SU-DHL-6 (cell line): ENCODE measurements at regions not wholly inside any gene's neighbourhood (a gene's known extent, or its start where the extent isn't known, plus 50 kb on each side); places are given as distances from the start of the nearest gene placed in this dataset.

ENCODE experiments used
- CTCF ChIP-seq: fragments of 200-600 bp; sonication (generic); IDR thresholded peaks from one replicate; pipeline ENCODE4 v1.5.1; 2017; ENCODE audit warnings: antibody characterized with exemption, mild to moderate bottlenecking, low read length, moderate library complexity; ENCODE audit not compliant: insufficient read depth, poor library complexity, severe bottlenecking
- EZH2phosphoT487 ChIP-seq: fragments of 200-600 bp; sonication (generic), shearing (Covaris generic); conservative IDR thresholded peaks from 2 replicates; pipeline ENCODE4 v1.6.1; 2018; ENCODE audit warnings: mild to moderate bottlenecking, antibody characterized with exemption, low read length, moderate library complexity, mixed read lengths

DNA sequence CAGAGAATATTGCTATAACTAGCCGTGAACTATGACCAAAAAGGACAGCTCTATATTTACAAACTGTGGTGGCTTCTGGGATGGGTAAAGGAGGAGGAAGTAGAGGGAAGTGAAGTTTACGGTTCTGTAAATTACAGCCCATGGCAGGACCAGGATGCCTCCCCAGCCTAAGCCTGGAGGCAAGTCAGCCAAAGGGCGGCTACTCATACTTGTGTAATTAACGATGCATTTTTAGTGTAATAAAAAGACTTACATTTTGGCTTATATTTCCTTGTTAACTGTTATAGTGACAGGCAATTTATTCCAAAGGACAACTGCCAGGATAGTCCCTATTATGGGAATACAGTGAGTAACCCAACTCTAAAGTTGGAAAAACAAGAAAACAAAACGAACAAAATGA lies 139.9 kb upstream of the OTUD4 start:
- TF ChIP-seq CTCF = no peak
- no peak for TF ChIP-seq EZH2phosphoT487
